Keratinocyte (primary cell): ENCODE measurements at regions not wholly inside any gene's neighbourhood (a gene's known extent, or its start where the extent isn't known, plus 50 kb on each side); places are given as distances from the start of the nearest gene placed in this dataset.

Experiments
- EZH2 ChIP-seq: IDR thresholded peaks from one replicate; pipeline ENCODE4 v1.6.1; 2012; ENCODE audit warnings: inconsistent platforms, mild to moderate bottlenecking, low read length, moderate library complexity
- TF ChIP-seq, protein P1 (sequence below), 3 experiments: IDR thresholded peaks in 1 of 3; conservative IDR thresholded peaks in 1 of 3; optimal IDR thresholded peaks in 1 of 3; 2 replicates in 2 of 3; 3 replicates in 1 of 3; pipeline versions ENCODE3 to v1.5.1; 2011; ENCODE audit warnings: low read length in 3 of 3, mild to moderate bottlenecking in 3 of 3, moderate library complexity in 2 of 3, control low read depth in 1 of 3, inconsistent platforms in 1 of 3; ENCODE audit not compliant: insufficient read depth in 2 of 3; ENCODE audit errors: extremely low read depth in 1 of 3

DNA sequence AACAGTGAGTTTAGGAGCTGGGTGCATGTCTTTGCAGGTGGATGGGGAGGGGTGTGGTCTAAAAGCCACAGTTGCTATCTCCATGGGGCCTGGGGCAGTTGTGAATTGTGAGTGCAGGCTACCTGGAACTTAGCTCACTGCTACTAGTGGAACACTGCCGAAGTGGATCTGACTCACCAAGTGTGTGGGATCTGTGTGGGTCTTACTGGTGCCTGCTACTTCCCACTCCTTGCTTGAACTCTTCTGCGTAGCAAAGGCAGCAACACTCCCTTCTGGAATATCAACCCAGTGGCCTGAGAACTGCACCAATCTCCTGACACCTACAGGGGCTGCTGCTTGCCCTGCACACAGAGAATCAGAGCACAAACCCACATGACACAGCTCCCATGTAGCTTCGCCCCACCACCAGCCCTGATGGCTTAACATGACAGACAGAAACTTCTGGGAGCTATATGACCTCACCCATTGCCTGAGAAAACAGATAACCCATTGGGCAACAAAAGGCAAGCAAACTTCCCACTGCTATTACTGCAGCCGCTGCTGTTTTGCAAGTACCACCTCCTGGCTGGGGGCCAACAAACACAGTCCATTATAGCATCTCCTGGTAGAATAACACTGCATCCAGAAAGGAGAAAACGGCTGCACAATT lies 455.1 kb upstream of the DDX18 start:
- TF ChIP-seq, protein P1, sequence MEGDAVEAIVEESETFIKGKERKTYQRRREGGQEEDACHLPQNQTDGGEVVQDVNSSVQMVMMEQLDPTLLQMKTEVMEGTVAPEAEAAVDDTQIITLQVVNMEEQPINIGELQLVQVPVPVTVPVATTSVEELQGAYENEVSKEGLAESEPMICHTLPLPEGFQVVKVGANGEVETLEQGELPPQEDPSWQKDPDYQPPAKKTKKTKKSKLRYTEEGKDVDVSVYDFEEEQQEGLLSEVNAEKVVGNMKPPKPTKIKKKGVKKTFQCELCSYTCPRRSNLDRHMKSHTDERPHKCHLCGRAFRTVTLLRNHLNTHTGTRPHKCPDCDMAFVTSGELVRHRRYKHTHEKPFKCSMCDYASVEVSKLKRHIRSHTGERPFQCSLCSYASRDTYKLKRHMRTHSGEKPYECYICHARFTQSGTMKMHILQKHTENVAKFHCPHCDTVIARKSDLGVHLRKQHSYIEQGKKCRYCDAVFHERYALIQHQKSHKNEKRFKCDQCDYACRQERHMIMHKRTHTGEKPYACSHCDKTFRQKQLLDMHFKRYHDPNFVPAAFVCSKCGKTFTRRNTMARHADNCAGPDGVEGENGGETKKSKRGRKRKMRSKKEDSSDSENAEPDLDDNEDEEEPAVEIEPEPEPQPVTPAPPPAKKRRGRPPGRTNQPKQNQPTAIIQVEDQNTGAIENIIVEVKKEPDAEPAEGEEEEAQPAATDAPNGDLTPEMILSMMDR (optimal IDR thresholded peaks at IDR 0.05 in 1 of 3, IDR thresholded peaks at IDR 0.05 in 1 of 3, conservative IDR thresholded peaks at IDR 0.05 in 1 of 3; ENCODE audit: extremely low read depth in 1 of 3, insufficient read depth in 2 of 3, low read length in 3 of 3), result no peak
- no peak for TF ChIP-seq EZH2
